ENCODE measurements at regions not wholly inside any gene's neighbourhood (a gene's known extent, or its start where the extent isn't known, plus 50 kb on each side); places are given as distances from the start of the nearest gene placed in this dataset.

- DNase-seq: no peak
These were observed 56.6 kb upstream of the SCOC start for GRCh38 chr4:140316799-140317198.

GRCh38 chr4:140315970-140316369 is 57.5 kb upstream of the SCOC start:
- no peak for DNase-seq

DNA sequence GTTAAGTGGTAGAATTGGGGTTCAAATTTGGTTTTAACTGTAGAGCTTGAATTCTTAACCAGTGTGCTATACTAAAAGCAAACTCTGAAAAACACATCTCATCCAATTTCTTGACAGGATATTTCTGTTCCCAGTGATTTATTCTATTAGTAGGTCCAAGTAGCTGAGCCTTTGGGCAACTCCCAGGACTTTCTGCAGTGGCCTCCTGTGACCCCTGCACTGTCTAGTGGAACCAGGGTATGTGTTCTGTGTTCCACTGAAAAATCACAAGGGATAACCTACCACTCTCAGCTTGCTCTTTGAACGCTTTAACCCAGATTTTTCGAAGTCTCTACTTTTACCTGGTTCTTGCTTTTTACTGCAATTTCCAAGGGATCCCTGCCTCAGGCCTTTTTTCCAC is 58.0 kb upstream of the SCOC start:
- DNase-seq: no peak

DNA sequence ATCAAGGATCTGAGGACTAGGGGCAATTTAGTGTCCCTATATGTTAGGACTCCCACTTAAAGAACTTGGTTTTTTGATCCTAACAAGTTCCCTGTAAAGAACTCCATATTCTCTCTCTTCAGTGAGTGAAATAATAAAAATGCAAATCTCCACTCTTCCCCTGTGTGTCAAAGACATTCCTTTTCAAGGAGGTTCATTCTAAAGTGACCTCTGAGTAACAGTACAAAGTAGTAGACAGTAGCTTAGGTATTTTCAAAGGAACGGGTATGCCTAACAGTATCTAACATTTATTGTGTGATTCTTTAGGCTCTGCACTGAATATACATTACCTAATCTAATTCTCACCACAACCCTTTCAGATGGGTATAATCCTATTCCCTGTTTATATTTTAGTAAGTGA is 58.4 kb upstream of the SCOC start:
- no peak for DNase-seq

DNA sequence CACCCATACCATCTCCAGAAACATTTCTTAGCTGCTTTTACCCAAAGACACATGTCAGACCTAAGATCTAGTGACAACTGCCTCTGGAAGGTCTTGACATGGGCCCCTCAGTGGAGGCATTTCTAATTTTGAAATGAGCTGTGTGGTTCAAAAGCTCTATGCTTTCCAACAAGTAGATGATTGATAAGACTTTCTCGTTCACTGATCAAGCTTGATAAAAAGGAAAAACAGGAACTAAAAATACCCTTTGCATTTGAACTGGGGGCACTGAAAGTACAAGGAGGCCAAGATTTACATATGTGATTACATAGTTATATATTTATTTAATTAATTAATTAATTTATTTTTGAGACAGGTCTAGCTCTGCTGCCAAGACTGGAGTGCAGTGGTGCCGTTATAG is 61.3 kb upstream of the SCOC start:
- no peak for DNase-seq

DNA sequence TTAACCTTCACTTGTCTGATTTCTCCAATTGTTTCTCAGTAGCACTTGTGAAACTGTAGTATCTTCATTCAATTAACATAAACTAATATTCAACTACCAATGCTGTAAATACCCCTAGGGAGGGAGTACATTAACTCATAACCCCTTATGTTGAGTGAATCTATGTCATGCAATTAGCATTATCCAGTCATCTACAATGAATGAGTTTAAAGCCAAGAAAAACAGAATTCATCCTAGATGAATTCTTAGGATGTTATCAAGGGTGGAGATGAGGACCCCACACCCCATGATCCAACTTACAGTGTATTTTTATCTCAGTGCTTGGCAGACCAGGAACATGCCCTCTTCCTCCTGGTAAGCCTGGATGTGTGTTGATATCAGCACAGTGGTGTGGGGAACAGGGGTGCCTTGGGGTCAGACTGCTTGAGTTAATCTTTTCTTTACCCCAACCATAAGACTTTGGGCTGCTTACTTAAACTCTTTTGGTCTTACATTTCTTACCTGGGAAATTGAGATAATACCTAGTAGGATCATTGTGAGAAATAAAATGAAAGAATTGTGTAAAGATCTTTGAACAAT is 62.1 kb upstream of the SCOC start:
- DNase-seq: no peak

GRCh38 chr4:140309124-140309870 is 64.1 kb upstream of the SCOC start:
- DNase-seq: no peak

DNA sequence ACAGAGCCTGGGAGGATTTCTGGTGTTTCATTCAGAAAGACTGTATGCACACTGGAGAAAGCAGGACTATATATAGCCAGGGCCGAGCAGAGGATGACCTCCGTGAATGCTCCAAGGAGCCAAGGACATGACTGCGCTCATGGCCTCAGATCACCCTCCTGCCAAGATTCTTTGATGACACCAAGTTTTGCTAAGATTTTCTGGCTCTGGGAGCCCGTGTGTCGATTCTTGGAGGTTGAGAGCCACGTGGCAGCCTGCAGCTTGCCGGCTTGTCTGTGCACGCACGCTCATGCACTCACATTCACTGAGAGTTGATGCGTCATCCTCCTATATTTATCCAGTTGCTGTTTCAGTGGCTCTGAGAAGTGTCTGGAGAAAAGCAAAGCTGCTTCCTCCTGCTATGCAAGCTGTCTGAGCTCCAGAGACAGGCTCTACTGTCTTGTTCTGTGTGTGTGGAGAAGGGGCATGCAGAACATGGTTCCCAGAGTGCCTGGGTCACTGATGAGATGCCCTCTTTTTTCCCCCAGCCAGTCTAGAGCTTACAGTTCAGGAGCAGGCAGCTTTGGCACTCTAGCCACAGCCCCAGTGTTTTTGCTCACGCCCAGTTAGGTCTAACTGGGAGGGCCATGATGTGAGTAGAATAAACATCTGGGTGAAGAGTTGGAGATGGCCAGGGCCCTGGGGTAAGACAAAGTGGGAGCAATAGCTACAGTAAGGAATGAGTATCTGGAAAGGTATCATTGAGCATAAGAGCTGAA is 64.9 kb upstream of the SCOC start:
- no peak for DNase-seq

DNA sequence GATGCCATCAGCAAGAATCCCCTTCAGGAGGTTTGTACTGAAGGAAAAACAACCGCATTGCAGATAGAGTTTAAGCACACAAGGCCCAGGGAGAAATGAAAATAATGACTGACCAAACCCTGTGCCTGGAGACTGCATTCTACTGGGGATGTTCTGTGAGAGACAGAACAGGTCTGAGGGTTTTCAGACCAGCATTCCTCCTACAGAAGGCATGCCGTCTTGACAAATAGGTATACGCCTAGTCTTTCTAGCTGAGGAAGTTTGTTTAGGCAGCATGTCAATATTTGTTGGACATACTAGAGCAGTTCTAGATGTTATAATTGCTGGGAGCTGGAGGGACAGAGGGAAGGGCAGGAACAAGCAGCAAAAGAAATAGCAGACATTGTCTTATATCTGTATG is 68.4 kb upstream of the SCOC start:
- DNase-seq: no peak

DNA sequence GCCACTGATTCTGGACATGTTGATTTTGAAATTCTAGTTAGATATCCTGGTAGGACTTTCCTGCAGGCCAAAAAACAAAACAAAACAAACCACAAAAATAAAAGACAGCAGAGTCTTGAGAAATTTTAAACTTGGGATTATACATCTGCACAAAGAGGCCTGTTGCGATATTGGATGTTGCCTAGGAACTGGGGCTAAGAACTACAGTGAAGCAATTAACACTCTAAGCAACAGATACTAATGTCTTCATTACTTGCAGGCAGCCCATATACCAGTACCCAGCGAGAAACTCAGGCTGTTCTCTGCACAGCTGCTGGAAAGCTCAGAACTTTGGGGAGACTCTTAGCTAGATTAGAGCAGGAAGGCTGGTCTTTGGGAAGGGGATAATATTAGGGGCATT is 69.1 kb upstream of the SCOC start:
- no peak for DNase-seq

DNA sequence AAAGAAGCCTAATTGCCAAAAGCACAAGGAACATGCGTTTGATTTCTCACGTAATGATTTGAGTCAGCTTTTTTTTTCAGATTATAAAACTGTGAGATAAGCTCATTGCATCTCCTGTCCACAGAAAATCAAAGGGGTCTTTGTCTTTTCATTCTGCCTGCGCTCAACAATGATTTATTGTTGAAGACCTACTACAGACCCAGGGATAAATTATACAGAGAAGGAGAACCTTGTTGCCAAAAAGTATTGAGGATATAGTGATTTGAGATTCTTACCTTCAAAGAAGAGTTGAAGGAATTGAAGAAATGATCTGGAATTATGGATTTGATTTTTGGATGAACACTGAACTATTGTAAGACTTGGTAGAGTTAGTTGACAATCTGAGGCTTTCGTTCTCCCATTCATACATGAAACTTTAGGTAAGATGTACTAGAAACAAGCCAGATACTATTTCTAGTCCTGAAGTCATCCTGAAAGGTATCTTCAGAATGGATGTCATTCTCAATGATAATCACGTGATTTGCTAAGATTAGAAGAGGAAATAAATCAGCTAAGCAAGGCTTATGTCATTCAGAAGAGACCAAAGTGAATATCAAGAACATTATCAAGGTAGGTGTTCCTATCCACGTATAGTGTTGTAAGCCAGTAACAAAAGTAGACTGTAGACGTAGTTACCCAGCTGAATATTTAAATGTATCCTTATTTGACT is 71.1 kb upstream of the SCOC start:
- no peak for DNase-seq

DNA sequence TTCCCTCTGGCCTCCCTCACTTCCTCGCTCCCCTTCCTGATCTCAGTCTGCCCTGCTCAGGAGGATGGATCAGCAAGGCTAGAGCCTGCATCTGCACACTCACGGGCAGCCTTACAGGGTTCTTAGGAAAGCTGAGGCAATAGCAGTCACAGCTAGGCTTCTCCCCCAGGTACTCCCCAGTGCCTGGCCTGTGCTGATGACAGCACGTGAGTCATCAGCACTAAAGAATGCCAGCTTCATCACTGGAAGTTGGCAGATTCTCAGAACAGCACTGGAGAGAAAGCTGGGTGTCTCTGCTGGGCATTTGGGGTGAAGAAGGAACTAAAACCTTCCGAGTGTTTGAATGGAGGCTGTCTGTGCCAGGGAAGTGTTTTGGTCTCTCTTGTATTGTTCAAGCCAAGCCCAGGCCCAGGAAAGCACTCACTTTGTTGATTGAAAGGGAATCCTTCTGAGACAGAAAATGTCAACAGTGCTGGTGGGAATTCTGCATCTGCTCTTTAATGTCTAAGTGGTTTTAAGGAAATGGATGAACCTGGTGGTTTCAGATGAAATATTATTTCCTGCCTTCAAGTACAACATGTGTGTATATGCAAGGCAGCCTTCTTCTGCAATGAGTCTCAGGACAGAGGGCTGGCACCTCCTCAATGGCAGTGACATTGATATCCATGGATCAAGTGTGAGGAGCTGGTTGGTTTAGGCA is 73.0 kb upstream of the SCOC start:
- no peak for DNase-seq

- no peak for DNase-seq
These were observed 75.4 kb upstream of the SCOC start for GRCh38 chr4:140298001-140298400.

GRCh38 chr4:140297221-140297570 is 76.2 kb upstream of the SCOC start:
- no peak for DNase-seq

- peak; percentile 35 for DNase-seq
These were observed 76.9 kb upstream of the SCOC start for GRCh38 chr4:140296335-140297220.

DNA sequence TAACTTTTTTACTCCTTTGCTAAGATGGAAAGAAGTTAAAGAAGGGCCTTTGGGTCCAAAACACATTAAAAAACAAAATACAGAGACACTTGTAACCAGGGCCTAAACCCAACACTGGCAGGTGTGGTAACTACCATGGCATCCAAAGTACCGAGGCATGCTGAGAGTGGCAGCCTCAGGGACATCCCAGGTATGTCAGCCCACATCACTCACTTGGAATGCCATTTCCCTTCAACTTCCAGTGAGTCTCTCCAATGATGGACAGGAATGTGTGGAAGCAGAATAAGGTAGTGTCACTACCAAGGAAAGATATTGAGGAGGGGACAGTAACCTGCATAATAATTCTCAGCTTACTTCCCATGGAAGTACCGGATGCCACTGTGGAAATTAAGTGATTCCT is 79.5 kb upstream of the SCOC start:
- no peak for DNase-seq

DNA sequence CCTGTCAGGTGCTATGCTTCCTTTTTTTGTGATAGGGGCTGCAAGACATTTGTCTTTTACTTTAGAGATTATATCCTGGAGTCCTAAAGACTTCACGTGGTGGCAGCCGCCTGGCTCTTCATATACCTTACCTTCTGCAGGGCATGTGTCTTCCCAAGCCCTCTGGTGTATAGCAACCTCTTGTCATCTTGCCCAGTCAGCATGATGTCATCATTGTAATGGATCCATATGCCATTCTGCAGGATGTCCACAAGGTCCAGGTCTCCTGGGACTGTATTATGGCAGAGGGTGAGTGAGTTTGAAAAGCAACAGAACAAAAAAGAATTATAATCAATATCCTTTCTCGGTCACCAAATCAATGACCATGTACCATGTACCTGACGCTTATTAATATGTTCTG is 82.2 kb upstream of the SCOC start:
- no peak for DNase-seq

DNA sequence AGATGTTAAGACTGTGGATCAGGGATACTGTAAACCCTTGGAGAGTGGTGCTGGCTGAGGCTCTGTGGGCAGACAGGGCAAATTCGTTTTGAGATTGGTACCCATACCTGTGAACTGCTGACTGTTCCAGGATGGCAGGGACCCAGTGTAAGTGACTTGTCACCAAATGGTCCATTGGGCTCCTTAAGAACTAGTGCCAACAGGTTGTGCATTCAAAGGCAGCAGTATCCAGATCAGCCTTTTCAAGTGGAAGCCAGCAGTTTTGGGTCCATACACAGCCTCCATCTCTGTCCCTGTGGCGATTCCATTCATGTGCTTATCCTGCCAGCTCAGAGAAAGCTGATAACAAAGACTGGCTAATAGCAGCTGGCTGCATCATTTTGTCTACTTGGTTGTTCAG is 84.0 kb upstream of the SCOC start:
- no peak for DNase-seq

DNA sequence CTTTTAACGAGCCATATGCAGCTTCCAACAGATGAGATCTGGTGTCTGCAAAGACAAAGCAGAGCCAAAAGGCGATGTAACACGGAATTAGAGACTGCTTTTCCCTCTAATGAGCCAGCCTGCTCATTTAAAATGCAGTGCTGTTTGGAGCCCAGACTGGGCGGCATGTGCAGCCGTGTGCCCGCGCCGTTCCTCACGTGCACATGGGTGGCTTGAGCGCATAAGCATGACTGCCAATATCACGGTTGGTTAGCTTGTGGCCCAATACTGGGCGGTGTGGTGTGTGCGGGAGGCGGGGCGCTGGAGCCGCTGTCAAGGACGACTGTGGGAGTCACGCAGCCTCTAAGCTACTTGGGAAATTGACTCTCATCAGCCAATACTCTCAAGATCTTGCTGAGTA is 87.0 kb upstream of the SCOC start:
- DNase-seq: no peak

GRCh38 chr4:140284456-140284855 is 89.0 kb upstream of the SCOC start:
- no peak for DNase-seq

GRCh38 chr4:140281828-140282552 is 91.5 kb upstream of the SCOC start:
- no peak for DNase-seq
